ENCODE measurements at regions not wholly inside any gene's neighbourhood (a gene's known extent, or its start where the extent isn't known, plus 50 kb on each side); places are given as distances from the start of the nearest gene placed in this dataset.
"Not testable (repeated sequence)": the region's sequence is repeated elsewhere in the genome, so short reads cannot be mapped to it uniquely, and the experiment has no call there.

- no peaks in the 10 kb centered on the region for H3K27me3 Mint-ChIP-seq
- H3K4me1 Mint-ChIP-seq = no peaks in the 10 kb centered on the region
- DNase-seq (no peak), ATAC-seq (no peak)
- CTCF ChIA-PET = no interaction called here
- H3K9me3 Mint-ChIP-seq (ENCODE audit: low read depth) = no peaks in the 10 kb centered on the region
- no peaks in the 10 kb centered on the region for H3K36me3 Mint-ChIP-seq
- no peak overlapping the region for H3K27ac Mint-ChIP-seq
- H3K4me3 Mint-ChIP-seq = no peak overlapping the region
Measured at GRCh38 chr19:28697308-28697707, 515.6 kb downstream of the UQCRFS1 start.

- CTCF ChIA-PET = no interaction called here
- H3K4me3 Mint-ChIP-seq = no peak overlapping the region
- no peaks in the 10 kb centered on the region for H3K9me3 Mint-ChIP-seq (ENCODE audit: low read depth)
- H3K27ac Mint-ChIP-seq = no peak overlapping the region
- no peak for ATAC-seq
- H3K4me1 Mint-ChIP-seq = no peaks in the 10 kb centered on the region
- DNase-seq = no peak
- H3K27me3 Mint-ChIP-seq = no peaks in the 10 kb centered on the region
- no peaks in the 10 kb centered on the region for H3K36me3 Mint-ChIP-seq
Measured at GRCh38 chr19:28694812-28695211, 518.1 kb downstream of the UQCRFS1 start.

DNA sequence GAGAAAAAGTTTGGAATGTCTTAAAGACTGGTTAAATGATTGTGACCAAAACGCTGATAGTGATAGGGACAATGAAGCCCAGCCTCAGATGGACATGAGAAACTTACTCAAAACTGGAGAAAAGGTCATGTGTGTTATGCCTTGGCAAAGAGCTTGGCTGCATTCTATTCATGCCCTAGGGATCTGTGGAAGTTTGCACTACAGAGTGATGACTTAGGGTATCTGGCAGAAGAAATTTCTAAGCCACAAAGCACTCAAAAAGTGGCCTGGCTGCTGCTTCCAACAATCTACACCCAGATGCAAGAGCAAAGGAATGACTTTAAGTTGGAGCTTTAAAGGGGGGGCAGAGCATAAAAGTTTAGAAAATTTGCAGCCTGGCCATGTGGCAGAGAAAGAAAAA lies 521.3 kb downstream of the UQCRFS1 start:
- H3K4me3 Mint-ChIP-seq = no peak overlapping the region
- no peak for ATAC-seq
- H3K9me3 Mint-ChIP-seq (ENCODE audit: low read depth) = no peaks in the 10 kb centered on the region
- H3K27ac Mint-ChIP-seq = no peak overlapping the region
- no peaks in the 10 kb centered on the region for H3K4me1 Mint-ChIP-seq
- no peak for DNase-seq
- H3K36me3 Mint-ChIP-seq = no peaks in the 10 kb centered on the region
- H3K27me3 Mint-ChIP-seq = no peaks in the 10 kb centered on the region
- CTCF ChIA-PET = no interaction called here

DNA sequence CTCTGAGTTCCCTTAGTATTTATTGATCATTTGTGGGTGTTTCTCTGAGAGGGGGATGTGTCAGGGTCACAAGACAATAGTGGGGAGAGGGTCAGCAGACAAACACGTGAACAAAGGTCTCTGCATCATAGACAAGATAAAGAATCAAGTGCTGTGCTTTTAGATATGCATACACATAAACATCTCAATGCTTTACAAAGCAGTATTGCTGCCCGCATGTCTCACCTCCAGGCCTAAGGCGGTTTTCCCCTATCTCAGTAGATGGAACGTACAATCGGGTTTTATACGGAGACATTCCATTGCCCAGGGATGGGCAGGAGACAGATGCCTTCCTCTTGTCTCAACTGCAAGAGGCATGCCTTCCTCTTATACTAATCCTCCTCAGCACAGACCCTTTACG lies 523.5 kb downstream of the UQCRFS1 start:
- H3K27me3 Mint-ChIP-seq; H3K4me1 Mint-ChIP-seq; H3K36me3 Mint-ChIP-seq; H3K27ac Mint-ChIP-seq; H3K4me3 Mint-ChIP-seq; DNase-seq; CTCF ChIA-PET; ATAC-seq; H3K9me3 Mint-ChIP-seq (ENCODE audit: low read depth): not testable (repeated sequence)

GRCh38 chr19:28687296-28687695 lies 525.7 kb downstream of the UQCRFS1 start:
- H3K9me3 Mint-ChIP-seq (ENCODE audit: low read depth) = no peaks in the 10 kb centered on the region
- no peaks in the 10 kb centered on the region for H3K4me1 Mint-ChIP-seq
- H3K36me3 Mint-ChIP-seq = no peaks in the 10 kb centered on the region
- H3K27me3 Mint-ChIP-seq = no peaks in the 10 kb centered on the region
- no peak overlapping the region for H3K27ac Mint-ChIP-seq
- H3K4me3 Mint-ChIP-seq = no peak overlapping the region
- CTCF ChIA-PET = no interaction called here
- no peak for DNase-seq
- ATAC-seq = no peak

- Mint-ChIP-seq H3K36me3 (no peaks in the 10 kb centered on the region), H3K27me3 (no peaks in the 10 kb centered on the region), H3K27ac (no peak overlapping the region), H3K9me3 (ENCODE audit: low read depth) (no peaks in the 10 kb centered on the region), H3K4me3 (no peak overlapping the region), H3K4me1 (no peaks in the 10 kb centered on the region)
- DNase-seq = no peak
- CTCF ChIA-PET = no interaction called here
- no peak for ATAC-seq
Measured at GRCh38 chr19:28686756-28687155, 526.2 kb downstream of the UQCRFS1 start.

GRCh38 chr19:28685802-28686201 lies 527.1 kb downstream of the UQCRFS1 start:
- no peaks in the 10 kb centered on the region for H3K27me3 Mint-ChIP-seq
- no peak overlapping the region for H3K27ac Mint-ChIP-seq
- CTCF ChIA-PET = no interaction called here
- H3K4me1 Mint-ChIP-seq = no peaks in the 10 kb centered on the region
- ATAC-seq (no peak), DNase-seq (no peak)
- no peaks in the 10 kb centered on the region for H3K9me3 Mint-ChIP-seq (ENCODE audit: low read depth)
- no peak overlapping the region for H3K4me3 Mint-ChIP-seq
- H3K36me3 Mint-ChIP-seq = no peaks in the 10 kb centered on the region

DNA sequence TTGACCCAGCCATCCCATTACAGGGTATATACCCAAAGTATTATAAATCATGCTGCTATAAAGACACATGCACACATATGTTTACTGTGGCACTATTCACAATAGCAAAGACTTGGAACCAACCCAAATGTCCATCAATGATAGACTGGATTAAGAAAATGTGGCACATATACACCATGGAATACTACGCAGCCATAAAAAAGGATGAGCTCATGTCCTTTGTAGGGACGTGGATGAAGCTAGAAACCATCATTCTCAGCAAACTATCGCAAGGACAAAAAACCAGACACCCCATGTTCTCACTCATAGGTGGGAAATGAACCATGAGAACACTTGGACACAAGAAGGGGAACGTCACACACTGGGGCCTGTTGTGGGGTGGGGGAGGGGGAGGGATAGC lies 527.9 kb downstream of the UQCRFS1 start:
- ATAC-seq; H3K36me3 Mint-ChIP-seq; CTCF ChIA-PET; H3K4me1 Mint-ChIP-seq; H3K27ac Mint-ChIP-seq; DNase-seq; H3K9me3 Mint-ChIP-seq (ENCODE audit: low read depth); H3K4me3 Mint-ChIP-seq; H3K27me3 Mint-ChIP-seq: not testable (repeated sequence)

DNA sequence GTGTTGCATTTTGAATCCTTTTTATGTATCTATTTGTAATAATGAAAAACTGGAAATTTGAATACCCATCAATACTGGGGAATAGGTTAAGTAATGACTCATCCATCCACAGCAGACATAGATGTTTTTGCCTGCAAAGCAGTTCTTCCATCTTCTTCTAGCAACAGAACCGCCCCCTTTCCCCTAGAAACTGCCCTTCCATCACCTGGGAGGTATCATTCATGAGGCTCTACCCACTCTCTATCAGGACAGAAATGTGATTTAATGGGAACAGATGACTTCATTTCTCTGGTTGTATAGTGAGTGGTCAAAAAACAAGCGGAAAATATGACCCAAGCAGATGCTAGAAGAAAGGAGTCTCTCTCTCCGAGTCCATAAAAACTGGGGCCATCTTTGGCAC lies 532.8 kb downstream of the UQCRFS1 start:
- CTCF ChIA-PET = no interaction called here
- H3K27me3 Mint-ChIP-seq = no peaks in the 10 kb centered on the region

DNA sequence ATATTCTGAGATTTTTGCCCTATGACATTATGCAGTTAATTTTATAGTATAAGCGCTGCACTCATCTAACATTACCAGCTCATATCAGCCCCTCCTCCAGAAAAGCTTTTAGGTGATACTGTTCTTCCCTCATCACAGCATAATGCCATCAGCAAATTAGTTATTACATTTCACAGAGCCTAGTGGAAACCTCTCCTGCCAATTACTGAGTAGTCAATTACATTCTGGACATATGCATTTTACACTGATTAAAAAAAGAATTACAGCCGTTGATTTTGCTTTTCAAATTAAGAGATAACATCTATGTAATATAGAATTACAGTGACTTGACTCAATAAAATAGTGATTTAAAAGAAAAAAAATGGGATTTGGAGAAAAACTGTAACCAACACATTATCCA lies 542.1 kb downstream of the UQCRFS1 start:
- Mint-ChIP-seq H3K4me3 (no peak overlapping the region), H3K9me3 (ENCODE audit: low read depth) (peaks cover 18% of the 10 kb centered on the region)

More for the DNA sequence above, 532.8 kb downstream of the UQCRFS1 start:
- H3K36me3 Mint-ChIP-seq = no peaks in the 10 kb centered on the region
- ATAC-seq (no peak), DNase-seq (no peak)
- H3K27ac Mint-ChIP-seq = no peak overlapping the region
- peaks cover 3% of the 10 kb centered on the region for H3K9me3 Mint-ChIP-seq (ENCODE audit: low read depth)
- H3K4me1 Mint-ChIP-seq = no peaks in the 10 kb centered on the region
- no peak overlapping the region for H3K4me3 Mint-ChIP-seq

DNA sequence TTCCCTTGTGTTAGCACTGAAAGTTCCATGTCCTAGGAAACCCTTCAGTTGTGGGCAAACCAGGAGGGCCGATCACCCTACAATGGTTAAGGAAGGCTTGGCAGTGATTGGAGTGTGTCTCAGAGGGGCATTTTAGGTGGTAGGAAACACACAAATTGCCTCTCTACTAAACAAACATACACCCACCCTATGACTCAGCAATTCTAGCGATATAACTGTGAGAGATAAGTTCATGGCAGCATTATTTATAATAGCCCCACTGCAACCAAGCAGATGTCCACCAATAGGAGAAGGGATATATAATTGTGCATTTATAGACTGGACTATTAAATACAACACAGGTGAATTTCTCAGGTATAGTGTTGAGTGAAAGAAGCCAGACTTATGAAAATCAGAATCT lies 543.1 kb downstream of the UQCRFS1 start:
- H3K4me3 Mint-ChIP-seq = no peak overlapping the region
- H3K27me3 Mint-ChIP-seq = no peaks in the 10 kb centered on the region
- DNase-seq (no peak), ATAC-seq (no peak)
- CTCF ChIA-PET = no interaction called here
- peaks cover 16% of the 10 kb centered on the region for H3K9me3 Mint-ChIP-seq (ENCODE audit: low read depth)
- H3K4me1 Mint-ChIP-seq = no peaks in the 10 kb centered on the region
- H3K27ac Mint-ChIP-seq = no peak overlapping the region
- no peaks in the 10 kb centered on the region for H3K36me3 Mint-ChIP-seq

More for the DNA sequence above, 542.1 kb downstream of the UQCRFS1 start:
- Mint-ChIP-seq H3K4me1 (no peaks in the 10 kb centered on the region), H3K27ac (no peak overlapping the region), H3K36me3 (no peaks in the 10 kb centered on the region), H3K27me3 (no peaks in the 10 kb centered on the region)
- CTCF ChIA-PET = no interaction called here
- DNase-seq (no peak), ATAC-seq (no peak)

DNA sequence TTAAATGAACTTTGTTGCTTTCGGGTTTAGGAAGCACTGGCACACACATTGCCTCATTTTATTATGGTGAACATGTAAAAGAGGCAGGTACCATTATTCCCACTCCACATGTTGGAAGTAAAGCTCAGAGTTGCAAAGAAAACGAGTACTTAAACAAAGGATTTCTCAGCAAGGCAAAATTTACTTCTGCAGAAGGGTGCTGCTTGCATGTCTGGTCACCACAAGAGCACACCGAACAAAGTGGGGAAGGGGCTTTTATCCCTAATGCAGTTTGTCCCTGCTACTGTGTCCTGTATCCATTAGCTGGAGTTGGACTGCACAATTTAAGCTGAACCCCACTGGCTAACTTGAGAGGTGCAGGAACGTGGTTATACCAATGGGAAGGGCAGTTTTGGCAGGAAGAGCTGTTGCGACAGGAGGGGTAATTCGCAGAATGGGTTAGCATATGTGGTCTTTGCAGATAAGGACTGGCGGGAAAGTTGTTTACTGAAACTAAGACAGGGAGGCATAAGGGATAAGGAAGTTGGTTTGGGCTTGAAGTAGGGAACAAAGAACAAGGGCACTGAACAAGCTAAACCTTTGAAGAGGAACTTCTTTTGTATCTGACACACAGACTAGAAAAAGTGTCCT lies 545.5 kb downstream of the UQCRFS1 start:
- Mint-ChIP-seq H3K4me1 (no peaks in the 10 kb centered on the region), H3K27me3 (no peaks in the 10 kb centered on the region), H3K27ac (no peak overlapping the region), H3K4me3 (no peak overlapping the region), H3K36me3 (no peaks in the 10 kb centered on the region), H3K9me3 (ENCODE audit: low read depth) (peaks cover 16% of the 10 kb centered on the region)
- ATAC-seq (no peak), DNase-seq (no peak)
- CTCF ChIA-PET = no interaction called here

- Mint-ChIP-seq H3K9me3 (ENCODE audit: low read depth) (peaks cover 13% of the 10 kb centered on the region), H3K27me3 (no peaks in the 10 kb centered on the region), H3K4me3 (no peak overlapping the region), H3K27ac (no peak overlapping the region), H3K36me3 (no peaks in the 10 kb centered on the region), H3K4me1 (no peaks in the 10 kb centered on the region)
- ATAC-seq (no peak), DNase-seq (no peak)
- CTCF ChIA-PET = no interaction called here
Measured at GRCh38 chr19:28665748-28666147, 547.2 kb downstream of the UQCRFS1 start.

- CTCF ChIA-PET = no interaction called here
- ATAC-seq (no peak), DNase-seq (no peak)
- Mint-ChIP-seq H3K27ac (no peak overlapping the region), H3K36me3 (no peaks in the 10 kb centered on the region), H3K9me3 (ENCODE audit: low read depth) (peaks cover 15% of the 10 kb centered on the region), H3K4me1 (no peaks in the 10 kb centered on the region), H3K4me3 (no peak overlapping the region), H3K27me3 (no peaks in the 10 kb centered on the region)
Measured at GRCh38 chr19:28656644-28657043, 556.3 kb downstream of the UQCRFS1 start.

GRCh38 chr19:28655054-28655453 lies 557.9 kb downstream of the UQCRFS1 start:
- CTCF ChIA-PET = no interaction called here
- Mint-ChIP-seq H3K9me3 (ENCODE audit: low read depth) (peaks cover 15% of the 10 kb centered on the region), H3K36me3 (no peaks in the 10 kb centered on the region), H3K27me3 (no peaks in the 10 kb centered on the region), H3K4me3 (no peak overlapping the region), H3K27ac (no peak overlapping the region), H3K4me1 (no peaks in the 10 kb centered on the region)
- ATAC-seq (no peak), DNase-seq (no peak)
